GM19397 (cell line): ENCODE measurements at regions not wholly inside any gene's neighbourhood (a gene's known extent, or its start where the extent isn't known, plus 50 kb on each side); places are given as distances from the start of the nearest gene placed in this dataset.
"Not testable (repeated sequence)": the region's sequence is repeated elsewhere in the genome, so short reads cannot be mapped to it uniquely, and the experiment has no call there.

ENCODE experiments used
- ATAC-seq: cut with Tn5 transposase; IDR thresholded peaks from one replicate; pipeline ENCODE4 v1.9.1; 2021; ENCODE audit warnings: mild to moderate bottlenecking, moderate library complexity; ENCODE audit not compliant: unreplicated experiment

- no peak for ATAC-seq
Observed at GRCh38 chrX:46034868-46035267, 510.4 kb downstream of the ZNF674 start.

GRCh38 chrX:46029777-46030176, 515.4 kb downstream of the ZNF674 start:
- ATAC-seq: no peak

- no peak for ATAC-seq
Observed at GRCh38 chrX:46016296-46016695, 528.9 kb downstream of the ZNF674 start.

DNA sequence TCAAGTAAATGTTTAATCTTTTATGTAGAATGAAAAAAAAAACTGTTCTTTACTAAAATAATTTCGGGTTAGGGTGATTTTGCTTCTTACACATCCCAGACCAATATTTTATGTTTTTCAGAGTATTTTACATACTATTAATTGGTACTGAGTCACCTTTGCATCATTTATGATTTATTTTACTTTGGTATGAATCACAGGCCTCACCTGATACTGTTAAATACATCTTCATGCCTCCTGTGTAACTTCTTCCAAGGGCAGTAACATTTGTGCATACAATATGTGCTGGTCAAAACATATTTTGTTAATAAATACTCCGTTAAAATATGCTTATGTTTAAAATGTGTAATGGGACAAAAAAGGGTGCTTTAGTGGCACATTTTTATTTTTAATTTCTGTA, 529.6 kb downstream of the ZNF674 start:
- ATAC-seq: no peak

- ATAC-seq: no peak
Observed at GRCh38 chrX:45992402-45993123, 552.7 kb downstream of the ZNF674 start.

- ATAC-seq: no peak
Observed at GRCh38 chrX:45986971-45987370, 558.2 kb downstream of the ZNF674 start.

- no peak for ATAC-seq
Observed at GRCh38 chrX:45986081-45986480, 559.1 kb downstream of the ZNF674 start.

GRCh38 chrX:45982958-45983727, 562.1 kb downstream of the ZNF674 start:
- ATAC-seq: not testable (repeated sequence)

- no peak for ATAC-seq
Observed at GRCh38 chrX:45980726-45981125, 564.5 kb downstream of the ZNF674 start.

GRCh38 chrX:45975633-45976032, 569.6 kb downstream of the ZNF674 start:
- ATAC-seq: no peak

GRCh38 chrX:45972636-45973035, 572.6 kb downstream of the ZNF674 start:
- no peak for ATAC-seq

- no peak for ATAC-seq
Observed at GRCh38 chrX:45959567-45959966, 585.7 kb downstream of the ZNF674 start.

GRCh38 chrX:45956191-45956870, 588.9 kb downstream of the ZNF674 start:
- no peak for ATAC-seq

DNA sequence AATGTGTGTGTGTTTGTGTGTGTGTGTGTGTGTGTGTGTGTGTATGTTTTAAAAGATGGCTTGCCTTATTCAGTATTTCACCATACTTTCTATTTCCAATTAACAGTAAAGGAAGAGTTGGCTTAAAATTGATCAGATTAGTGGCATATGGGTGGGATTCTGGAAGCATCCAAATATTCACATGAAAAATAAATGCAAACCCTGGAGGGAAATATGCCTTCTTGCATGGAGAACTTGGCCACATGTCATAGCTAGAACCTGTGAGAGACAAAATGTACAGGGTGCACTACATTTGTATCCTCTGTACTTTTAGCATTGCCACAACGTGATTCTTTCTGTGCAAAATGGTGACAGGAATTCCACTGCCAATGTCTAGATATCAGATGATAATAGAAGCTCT, 589.6 kb downstream of the ZNF674 start:
- ATAC-seq: no peak

- no peak for ATAC-seq
Observed at GRCh38 chrX:45954026-45954425, 591.2 kb downstream of the ZNF674 start.

- ATAC-seq: no peak
Observed at GRCh38 chrX:45952030-45952429, 593.2 kb downstream of the ZNF674 start.

DNA sequence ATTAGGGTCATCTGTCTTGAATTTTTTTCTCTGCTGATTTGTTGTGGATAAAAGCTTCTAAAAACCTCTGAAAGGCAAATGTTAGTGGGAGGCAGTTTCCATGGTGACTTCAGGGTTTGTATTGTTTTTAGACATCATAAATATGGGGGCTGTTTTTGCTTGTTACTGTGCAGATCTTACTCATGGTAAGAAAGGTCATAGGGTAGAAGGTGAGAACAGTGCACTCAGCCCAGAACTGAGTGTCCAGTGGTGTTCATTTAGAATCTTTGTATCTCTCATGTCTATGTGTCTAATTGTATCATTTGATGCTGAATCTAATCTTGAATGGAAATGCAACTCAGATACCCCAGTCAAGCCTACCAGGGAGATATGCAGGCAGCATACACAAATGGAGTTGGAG, 609.8 kb downstream of the ZNF674 start:
- no peak for ATAC-seq

DNA sequence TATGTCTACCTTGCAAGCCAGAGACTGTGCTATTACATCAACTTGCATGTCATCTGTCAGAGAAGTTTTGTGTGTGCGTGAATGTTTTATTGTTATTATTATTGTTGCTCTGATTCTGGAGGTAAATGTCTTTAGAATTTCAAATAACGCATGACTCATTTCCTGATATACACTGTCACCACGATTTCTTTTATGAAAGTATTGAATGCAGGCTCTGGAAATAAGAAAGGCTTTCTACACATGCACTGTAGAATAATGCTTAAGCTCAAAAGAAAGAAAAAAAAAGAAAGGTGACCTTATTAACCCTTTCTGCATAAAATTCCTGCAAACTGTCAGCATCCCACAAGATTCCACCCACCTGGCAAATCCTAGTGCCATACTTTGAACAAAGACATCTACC, 632.9 kb downstream of the ZNF674 start:
- ATAC-seq: no peak

- no peak for ATAC-seq
Observed at GRCh38 chrX:45907786-45908185, 637.4 kb downstream of the ZNF674 start.

- no peak for ATAC-seq
Observed at GRCh38 chrX:45903781-45904201, 641.4 kb downstream of the ZNF674 start.

DNA sequence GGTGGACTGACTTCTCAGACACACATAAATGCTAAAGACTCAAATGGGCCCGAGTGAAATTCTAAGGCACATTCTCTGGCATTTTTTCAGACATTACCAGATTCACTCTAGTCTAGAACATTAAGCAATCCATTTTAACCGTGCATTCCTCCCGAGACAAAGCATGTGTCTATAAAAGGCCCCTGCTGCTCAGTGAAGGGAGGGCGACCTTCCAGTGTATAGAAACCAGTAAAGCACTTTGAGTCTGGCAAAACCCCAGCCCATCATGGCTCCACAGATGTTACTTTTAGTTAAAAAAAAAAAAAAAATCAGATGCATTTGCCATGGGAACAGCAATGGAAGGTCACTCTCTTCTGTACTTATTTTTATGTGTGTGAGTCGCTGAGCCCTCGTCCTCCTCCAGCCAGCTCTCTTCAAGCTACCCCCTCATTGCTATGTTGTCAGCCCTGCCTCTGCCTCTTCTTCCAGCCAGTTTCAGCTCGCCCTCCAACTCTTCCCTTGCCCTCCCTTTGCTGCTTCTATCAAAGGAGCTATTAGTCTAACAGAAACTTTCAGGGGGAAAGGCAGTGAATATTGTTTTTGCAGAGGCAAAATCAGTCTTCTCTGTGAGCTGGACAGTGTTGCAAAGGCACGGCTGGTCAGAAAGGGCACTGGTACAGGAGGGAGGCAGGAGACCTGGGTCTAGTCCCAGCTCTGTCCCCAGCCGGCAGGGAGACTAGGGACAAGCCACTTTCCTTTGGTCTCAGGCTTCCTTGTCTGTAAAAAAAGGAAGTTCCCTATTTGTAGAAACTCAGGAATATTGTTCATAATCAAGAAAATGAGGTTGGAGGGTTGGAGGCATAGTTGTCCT, 644.2 kb downstream of the ZNF674 start:
- no peak for ATAC-seq
